Breast epithelium (tissue), 4 donors: ENCODE measurements at regions not wholly inside any gene's neighbourhood (a gene's known extent, or its start where the extent isn't known, plus 50 kb on each side); places are given as distances from the start of the nearest gene placed in this dataset.

Source experiments
- DNase-seq, 2 donors: peaks; one replicate each; pipeline ENCODE4 v3.0.0-alpha.2; 2019; ENCODE audit warnings: low spot score in 2 of 2
- H3K27ac ChIP-seq, 2 donors: fragments of 200-600 bp; sonication (generic) in 1 of 2; one replicate each; pipeline ENCODE4 v1.5.1; 2016 to 2019; ENCODE audit warnings: mild to moderate bottlenecking in 1 of 2
- H3K27me3 ChIP-seq, 2 donors: fragments of 200-600 bp; sonication (generic) in 1 of 2; one replicate each; pipeline versions ENCODE4 v1.5.1 to v1.6.0; 2017 to 2019; ENCODE audit warnings: control low read depth in 1 of 2, mild to moderate bottlenecking in 1 of 2
- H3K36me3 ChIP-seq: fragments of 200-600 bp; one replicate; pipeline ENCODE4 v1.5.1; 2019
- H3K4me1 ChIP-seq, 2 donors: fragments of 200-600 bp; sonication (generic); one replicate each; pipeline ENCODE4 v1.5.1; 2016 to 2019; ENCODE audit warnings: control low read depth in 1 of 2
- H3K4me3 ChIP-seq, 3 donors: fragments of 200-600 bp; sonication (generic); 1 replicate in 2 of 3; 2 replicates in 1 of 3; pipeline ENCODE4 v1.5.1; 2016 to 2019; ENCODE audit warnings: mild to moderate bottlenecking in 3 of 3, moderate library complexity in 2 of 3
- H3K9me3 ChIP-seq, 2 donors: fragments of 200-600 bp; sonication (generic) in 1 of 2; one replicate each; pipeline ENCODE4 v1.5.1; 2016 to 2019; ENCODE audit warnings: control low read depth in 1 of 2
- POLR2A ChIP-seq: fragments of 450-650 bp; IDR thresholded peaks from one replicate; pipeline ENCODE4 v1.6.1; 2016; ENCODE audit warnings: antibody characterized with exemption, mild to moderate bottlenecking, moderate library complexity
- POLR2AphosphoS5 ChIP-seq, 3 donors: sonication (generic); formaldehyde crosslinking; IDR thresholded peaks; one replicate each; pipeline ENCODE4 v1.6.1; 2017; ENCODE audit warnings: antibody characterized with exemption in 3 of 3
- intact Hi-C: fragments of 100-400 bp; cut with DNase I; formaldehyde crosslinking; loops from one replicate; pipeline ENCODE4 v1.15.1; 2023; ENCODE audit warnings: low total_unique reads
- TF ChIP-seq, protein P1 (sequence below), 3 donors: fragments of 450-650 bp; IDR thresholded peaks; one replicate each; pipeline ENCODE4 v1.5.1; 2016 to 2017; ENCODE audit warnings: antibody characterized with exemption in 3 of 3, mild to moderate bottlenecking in 3 of 3, moderate library complexity in 3 of 3

DNA sequence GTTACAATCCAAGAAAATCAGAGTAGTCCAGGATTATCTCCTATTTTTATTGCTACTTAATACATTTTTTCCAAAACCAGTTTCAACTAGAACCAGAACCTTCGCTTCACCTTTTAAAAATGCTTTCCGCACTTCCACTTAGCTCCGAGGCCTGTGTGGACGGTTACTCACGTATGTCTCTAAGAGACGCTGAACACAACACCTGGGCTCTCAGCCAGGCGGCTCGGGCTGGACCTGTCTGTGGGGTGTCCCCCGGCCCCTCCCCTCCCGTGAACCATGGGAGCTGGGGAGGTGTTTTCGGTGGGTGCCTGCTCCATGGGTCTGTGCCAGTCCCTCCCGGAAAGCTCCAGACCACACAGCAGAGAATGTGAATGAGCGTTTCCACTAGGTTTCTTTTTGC lies 223.8 kb downstream of the GLI2 start:
- peak; percentile 78 to 84 for DNase-seq
- TF ChIP-seq, protein P1, sequence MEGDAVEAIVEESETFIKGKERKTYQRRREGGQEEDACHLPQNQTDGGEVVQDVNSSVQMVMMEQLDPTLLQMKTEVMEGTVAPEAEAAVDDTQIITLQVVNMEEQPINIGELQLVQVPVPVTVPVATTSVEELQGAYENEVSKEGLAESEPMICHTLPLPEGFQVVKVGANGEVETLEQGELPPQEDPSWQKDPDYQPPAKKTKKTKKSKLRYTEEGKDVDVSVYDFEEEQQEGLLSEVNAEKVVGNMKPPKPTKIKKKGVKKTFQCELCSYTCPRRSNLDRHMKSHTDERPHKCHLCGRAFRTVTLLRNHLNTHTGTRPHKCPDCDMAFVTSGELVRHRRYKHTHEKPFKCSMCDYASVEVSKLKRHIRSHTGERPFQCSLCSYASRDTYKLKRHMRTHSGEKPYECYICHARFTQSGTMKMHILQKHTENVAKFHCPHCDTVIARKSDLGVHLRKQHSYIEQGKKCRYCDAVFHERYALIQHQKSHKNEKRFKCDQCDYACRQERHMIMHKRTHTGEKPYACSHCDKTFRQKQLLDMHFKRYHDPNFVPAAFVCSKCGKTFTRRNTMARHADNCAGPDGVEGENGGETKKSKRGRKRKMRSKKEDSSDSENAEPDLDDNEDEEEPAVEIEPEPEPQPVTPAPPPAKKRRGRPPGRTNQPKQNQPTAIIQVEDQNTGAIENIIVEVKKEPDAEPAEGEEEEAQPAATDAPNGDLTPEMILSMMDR (IDR thresholded peaks at IDR 0.05), result no peak
- TF ChIP-seq POLR2AphosphoS5 (IDR thresholded peaks at IDR 0.05), result no peak
- no peak for TF ChIP-seq POLR2A
- Histone ChIP-seq H3K9me3 (no peaks in the 10 kb centered on the region), H3K27ac (peak overlapping the region in 1 of 2 donors; percentile 40), H3K4me3 (peak overlapping the region in 2 of 3 donors; percentile 5 to 40), H3K27me3 (no peaks in the 10 kb centered on the region), H3K4me1 (no peaks in the 10 kb centered on the region), H3K36me3 (no peaks in the 10 kb centered on the region)
- intact Hi-C loops, result no loop called here

DNA sequence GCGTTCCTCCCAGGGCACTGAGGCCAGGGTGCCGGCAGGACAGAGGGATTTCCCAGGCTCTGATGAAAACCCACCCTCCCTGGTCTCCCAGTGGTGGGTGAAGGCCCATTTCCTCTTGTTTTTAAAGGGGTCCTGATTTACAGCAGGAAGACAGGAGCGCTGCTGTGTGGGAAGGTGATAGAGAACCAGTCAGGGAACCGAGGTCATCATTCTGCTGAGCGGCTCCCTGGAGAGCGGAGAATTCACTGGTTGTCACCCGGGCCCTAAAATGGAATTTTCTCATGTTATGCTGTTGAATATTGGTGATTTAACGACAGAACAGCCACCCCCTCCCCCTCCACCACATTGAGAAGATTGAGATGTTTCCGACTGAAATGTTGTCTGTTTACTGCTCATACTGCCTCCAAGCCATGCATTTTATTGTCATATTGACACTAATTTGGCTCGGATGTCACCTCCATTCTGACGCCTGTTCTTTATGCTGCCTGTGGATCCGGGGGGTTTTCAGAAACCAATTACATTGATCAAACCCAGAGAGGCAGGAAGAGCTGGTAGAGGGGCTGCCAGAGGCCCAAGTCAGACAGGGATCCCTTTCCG lies 225.2 kb downstream of the GLI2 start:
- intact Hi-C loops, result no loop called here
- H3K27ac ChIP-seq, result no peak overlapping the region
- H3K27me3 ChIP-seq, result no peaks in the 10 kb centered on the region
- H3K4me1 ChIP-seq, result no peaks in the 10 kb centered on the region
- H3K9me3 ChIP-seq, result no peaks in the 10 kb centered on the region
- no peak for TF ChIP-seq POLR2A
- TF ChIP-seq, protein P1 (IDR thresholded peaks at IDR 0.05), result no peak
- no peak for TF ChIP-seq POLR2AphosphoS5 (IDR thresholded peaks at IDR 0.05)
- no peak overlapping the region for H3K4me3 ChIP-seq
- H3K36me3 ChIP-seq, result no peaks in the 10 kb centered on the region
- DNase-seq, result no peak

DNA sequence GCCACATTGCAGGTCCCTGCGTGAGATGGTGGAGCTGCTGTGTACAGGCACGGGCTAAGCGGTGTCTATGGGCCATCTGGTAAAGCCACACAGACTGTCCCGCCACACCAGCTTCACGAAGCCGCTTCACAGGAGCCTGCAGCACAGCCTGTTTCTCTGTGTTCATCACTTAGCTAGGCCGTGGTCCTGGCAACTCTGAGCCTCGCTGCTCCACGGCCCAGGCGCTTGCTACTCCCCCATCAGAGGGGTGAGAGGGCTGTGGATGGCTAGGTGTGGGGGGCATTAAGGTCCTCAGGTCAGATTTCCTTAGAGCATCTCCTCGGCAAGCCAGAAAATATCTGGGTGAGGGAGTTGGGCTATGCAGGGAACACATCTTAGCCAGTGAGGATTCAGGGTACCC lies 225.7 kb downstream of the GLI2 start:
- no peak for TF ChIP-seq POLR2A
- no peak for TF ChIP-seq POLR2AphosphoS5 (IDR thresholded peaks at IDR 0.05)
- TF ChIP-seq, protein P1 (IDR thresholded peaks at IDR 0.05), result no peak
- no peaks in the 10 kb centered on the region for H3K9me3 ChIP-seq
- no peak overlapping the region for H3K4me3 ChIP-seq
- no peaks in the 10 kb centered on the region for H3K36me3 ChIP-seq
- no peaks in the 10 kb centered on the region for H3K4me1 ChIP-seq
- intact Hi-C loops, result no loop called here
- no peaks in the 10 kb centered on the region for H3K27me3 ChIP-seq
- no peak overlapping the region for H3K27ac ChIP-seq
- no peak for DNase-seq

DNA sequence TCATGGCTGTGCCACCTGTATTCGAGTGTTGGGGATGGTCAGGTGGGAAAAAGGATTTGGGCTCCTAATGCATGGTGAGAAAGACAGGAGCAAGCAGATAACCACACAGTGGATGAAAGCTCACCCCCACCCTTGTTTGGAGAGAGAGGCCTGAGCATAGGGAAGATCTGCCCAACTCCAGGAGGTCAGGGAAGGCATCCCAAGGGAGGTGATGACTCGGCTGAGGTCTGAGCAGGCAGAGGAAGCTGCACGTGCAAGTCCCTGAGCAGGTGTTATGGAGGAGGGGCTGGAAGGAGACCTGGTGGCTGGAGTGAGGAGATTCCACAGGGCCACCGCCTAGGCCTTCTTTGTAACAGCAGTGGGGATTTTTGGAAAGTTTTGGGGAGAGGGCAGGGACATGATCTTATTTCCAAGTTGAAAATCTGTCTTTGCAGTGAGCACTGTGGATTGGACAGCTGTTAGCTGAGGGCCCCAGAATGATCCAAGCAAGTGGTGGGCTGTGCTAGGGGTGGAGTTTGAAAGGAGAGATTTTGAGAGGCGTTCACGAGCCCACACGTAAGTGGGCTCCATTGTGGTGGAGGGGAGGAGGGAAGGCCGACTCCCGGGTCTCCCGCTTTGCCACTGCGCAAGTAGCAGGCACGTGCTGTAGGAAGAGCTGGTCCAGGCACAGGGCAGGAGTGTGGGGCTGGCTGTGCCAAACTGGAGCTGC lies 228.5 kb downstream of the GLI2 start:
- Histone ChIP-seq H3K4me1 (no peaks in the 10 kb centered on the region), H3K36me3 (no peaks in the 10 kb centered on the region), H3K27ac (no peak overlapping the region), H3K9me3 (no peaks in the 10 kb centered on the region), H3K27me3 (no peaks in the 10 kb centered on the region), H3K4me3 (no peak overlapping the region)
- DNase-seq, result no peak
- no peak for TF ChIP-seq POLR2A
- intact Hi-C loops, result no loop called here

DNA sequence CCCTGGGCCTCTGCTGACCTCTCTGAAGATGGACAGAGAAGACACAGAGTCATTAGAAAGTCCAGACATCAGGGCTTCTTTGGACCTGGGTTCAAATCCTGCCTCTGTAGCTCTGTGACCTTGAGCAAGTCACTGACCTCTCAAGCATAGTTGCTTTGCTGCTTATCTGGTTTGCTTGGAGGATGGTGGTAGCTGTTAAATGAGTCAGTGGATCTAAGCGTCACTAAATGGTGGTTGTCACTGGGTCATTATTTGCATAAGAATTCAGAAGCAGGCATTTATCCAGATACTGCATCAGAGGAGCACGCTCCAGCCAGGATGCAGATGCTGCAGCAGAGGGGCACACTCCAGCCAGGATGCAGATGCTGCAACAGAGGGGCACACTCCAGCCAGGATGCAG lies 229.2 kb downstream of the GLI2 start:
- H3K4me1 ChIP-seq, result no peaks in the 10 kb centered on the region
- no peaks in the 10 kb centered on the region for H3K27me3 ChIP-seq
- TF ChIP-seq POLR2A (no peak), POLR2AphosphoS5 (IDR thresholded peaks at IDR 0.05) (no peak)
- TF ChIP-seq, protein P1 (IDR thresholded peaks at IDR 0.05), result no peak
- H3K36me3 ChIP-seq, result no peaks in the 10 kb centered on the region
- no peak overlapping the region for H3K4me3 ChIP-seq
- intact Hi-C loops, result loop anchor here (5.0 kb wide), 1 partner anchor 417 kb away; no protein-coding TSS in a partner anchor
- DNase-seq, result no peak
- no peaks in the 10 kb centered on the region for H3K9me3 ChIP-seq
- no peak overlapping the region for H3K27ac ChIP-seq
